ENCODE measurements at regions not wholly inside any gene's neighbourhood (a gene's known extent, or its start where the extent isn't known, plus 50 kb on each side); places are given as distances from the start of the nearest gene placed in this dataset.

DNA sequence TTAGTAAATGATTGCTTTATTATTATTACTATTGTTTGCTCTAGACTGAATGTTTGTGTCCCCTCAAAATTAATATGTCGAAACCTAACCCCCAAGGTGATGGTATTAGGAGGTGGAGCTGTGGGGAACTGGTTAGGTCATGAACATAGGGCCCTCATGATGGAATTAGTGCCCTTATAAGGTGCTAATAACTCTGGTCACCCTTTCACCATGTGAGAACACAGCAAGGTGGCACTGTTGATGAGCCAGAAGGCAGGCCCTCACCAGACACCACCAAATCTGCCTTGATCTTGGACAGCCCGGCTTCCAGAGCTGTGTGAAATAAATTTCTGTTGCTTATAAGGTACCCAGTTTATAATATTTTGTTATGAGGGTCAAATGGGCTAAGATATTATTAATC, 95.8 kb downstream of the BDNF start:
- Histone ChIP-seq H3K9me3 (ENCODE audit: control insufficient read depth in 4 of 4, insufficient read depth in 3 of 4, low read length in 3 of 4) (no peaks in the 10 kb centered on the region), H3K4me3 (no peak overlapping the region), H3K4me1 (ENCODE audit: control insufficient read depth in 5 of 5, insufficient read depth in 5 of 5, low read length in 5 of 5) (no peaks in the 10 kb centered on the region), H3K27me3 (ENCODE audit: control insufficient read depth in 3 of 3, insufficient read depth in 3 of 3, low read length in 2 of 3) (no peaks in the 10 kb centered on the region), H3K36me3 (ENCODE audit: control insufficient read depth in 4 of 4, insufficient read depth in 4 of 4, low read length in 4 of 4) (no peaks in the 10 kb centered on the region), H3K9ac (ENCODE audit: insufficient read depth in 1 of 2, low read length in 2 of 2) (no peak overlapping the region), H3K27ac (ENCODE audit: low read depth in 1 of 2, low read length in 1 of 2) (no peak overlapping the region)
- DNase-seq (no peak), ATAC-seq (ENCODE audit: insufficient read depth, low FRiP score) (no peak)
- TF ChIP-seq, protein P1, sequence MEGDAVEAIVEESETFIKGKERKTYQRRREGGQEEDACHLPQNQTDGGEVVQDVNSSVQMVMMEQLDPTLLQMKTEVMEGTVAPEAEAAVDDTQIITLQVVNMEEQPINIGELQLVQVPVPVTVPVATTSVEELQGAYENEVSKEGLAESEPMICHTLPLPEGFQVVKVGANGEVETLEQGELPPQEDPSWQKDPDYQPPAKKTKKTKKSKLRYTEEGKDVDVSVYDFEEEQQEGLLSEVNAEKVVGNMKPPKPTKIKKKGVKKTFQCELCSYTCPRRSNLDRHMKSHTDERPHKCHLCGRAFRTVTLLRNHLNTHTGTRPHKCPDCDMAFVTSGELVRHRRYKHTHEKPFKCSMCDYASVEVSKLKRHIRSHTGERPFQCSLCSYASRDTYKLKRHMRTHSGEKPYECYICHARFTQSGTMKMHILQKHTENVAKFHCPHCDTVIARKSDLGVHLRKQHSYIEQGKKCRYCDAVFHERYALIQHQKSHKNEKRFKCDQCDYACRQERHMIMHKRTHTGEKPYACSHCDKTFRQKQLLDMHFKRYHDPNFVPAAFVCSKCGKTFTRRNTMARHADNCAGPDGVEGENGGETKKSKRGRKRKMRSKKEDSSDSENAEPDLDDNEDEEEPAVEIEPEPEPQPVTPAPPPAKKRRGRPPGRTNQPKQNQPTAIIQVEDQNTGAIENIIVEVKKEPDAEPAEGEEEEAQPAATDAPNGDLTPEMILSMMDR (IDR thresholded peaks at IDR 0.05; ENCODE audit: control extremely low read depth, extremely low read depth), result no peak
- WGBS, 2 donors, result 88% methylated on average over 2 of the region's 2 CpGs

DNA sequence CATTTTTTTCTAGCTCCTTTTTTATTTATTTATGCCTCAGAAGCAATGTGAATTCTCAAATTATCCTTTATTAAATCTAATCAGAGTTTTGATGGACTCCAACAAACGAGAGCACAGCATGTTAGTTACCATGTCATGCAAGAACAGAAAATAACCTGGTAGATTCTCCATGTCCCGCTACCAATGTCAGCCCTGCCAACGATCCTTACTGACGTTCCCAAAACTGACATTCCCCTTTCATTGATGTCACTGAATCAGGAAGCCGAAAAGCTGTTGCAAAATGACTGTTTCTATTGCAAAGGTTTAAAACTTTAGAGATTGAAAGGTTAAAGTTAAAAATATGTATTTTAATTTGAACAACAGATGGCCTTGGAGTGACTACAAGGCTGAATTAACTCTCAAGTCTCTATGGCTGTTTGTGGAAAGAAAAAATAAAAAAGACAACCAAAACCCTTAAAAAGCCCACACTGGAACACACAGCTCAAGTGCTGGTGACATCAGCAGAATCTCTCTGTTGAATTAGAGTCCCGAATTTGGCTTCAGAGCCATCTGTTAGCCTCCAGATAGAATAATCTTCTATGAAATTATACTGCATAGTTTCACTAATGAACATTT, 96.8 kb downstream of the BDNF start:
- no peak for ATAC-seq (ENCODE audit: insufficient read depth, low FRiP score)
- Histone ChIP-seq H3K9ac (ENCODE audit: insufficient read depth in 1 of 2, low read length in 2 of 2) (no peak overlapping the region), H3K4me1 (ENCODE audit: control insufficient read depth in 5 of 5, insufficient read depth in 5 of 5, low read length in 5 of 5) (no peaks in the 10 kb centered on the region), H3K27ac (ENCODE audit: low read depth in 1 of 2, low read length in 1 of 2) (no peak overlapping the region), H3K27me3 (ENCODE audit: control insufficient read depth in 3 of 3, insufficient read depth in 3 of 3, low read length in 2 of 3) (no peaks in the 10 kb centered on the region), H3K4me3 (no peak overlapping the region), H3K9me3 (ENCODE audit: control insufficient read depth in 4 of 4, insufficient read depth in 3 of 4, low read length in 3 of 4) (no peaks in the 10 kb centered on the region), H3K36me3 (ENCODE audit: control insufficient read depth in 4 of 4, insufficient read depth in 4 of 4, low read length in 4 of 4) (no peaks in the 10 kb centered on the region)
- 83 to 85% methylated on average over 6 of the region's 6 CpGs for WGBS, 2 donors
- DNase-seq, result no peak
- TF ChIP-seq, protein P1 (IDR thresholded peaks at IDR 0.05; ENCODE audit: control extremely low read depth, extremely low read depth), result no peak

DNA sequence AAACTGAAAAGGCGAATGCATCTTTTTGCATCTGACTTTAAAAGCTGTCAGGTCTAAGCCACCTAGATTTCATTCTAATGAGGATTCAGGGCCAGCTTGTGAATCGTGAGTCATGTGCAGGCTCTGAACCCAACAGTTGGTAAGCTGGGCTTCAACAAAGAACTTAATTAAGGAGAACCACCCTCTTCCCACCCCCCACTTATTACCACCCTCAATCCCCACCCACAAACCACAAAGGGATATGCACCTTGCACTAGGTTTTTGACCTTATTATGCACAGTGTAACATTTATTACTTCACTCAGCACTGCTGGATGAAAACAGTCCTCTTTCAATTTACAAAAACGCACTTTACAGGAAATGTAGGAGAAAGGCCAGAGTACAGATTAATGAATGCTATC, 94.1 kb upstream of the LIN7C start:
- H3K4me3 ChIP-seq, result no peak overlapping the region
- ATAC-seq (ENCODE audit: insufficient read depth, low FRiP score), result no peak
- H3K9me3 ChIP-seq (ENCODE audit: control insufficient read depth in 4 of 4, insufficient read depth in 3 of 4, low read length in 3 of 4), result peaks cover 0 to 3% (median 0%) of the 10 kb centered on the region in 4 donors
- TF ChIP-seq, protein P1 (IDR thresholded peaks at IDR 0.05; ENCODE audit: control extremely low read depth, extremely low read depth), result no peak
- no peaks in the 10 kb centered on the region for H3K4me1 ChIP-seq (ENCODE audit: control insufficient read depth in 5 of 5, insufficient read depth in 5 of 5, low read length in 5 of 5)
- no peaks in the 10 kb centered on the region for H3K36me3 ChIP-seq (ENCODE audit: control insufficient read depth in 4 of 4, insufficient read depth in 4 of 4, low read length in 4 of 4)
- H3K9ac ChIP-seq (ENCODE audit: insufficient read depth in 1 of 2, low read length in 2 of 2), result no peak overlapping the region
- no peaks in the 10 kb centered on the region for H3K27me3 ChIP-seq (ENCODE audit: control insufficient read depth in 3 of 3, insufficient read depth in 3 of 3, low read length in 2 of 3)
- 84 to 85% methylated on average over 3 of the region's 3 CpGs for WGBS, 2 donors
- no peak overlapping the region for H3K27ac ChIP-seq (ENCODE audit: low read depth in 1 of 2, low read length in 1 of 2)
- no peak for DNase-seq

DNA sequence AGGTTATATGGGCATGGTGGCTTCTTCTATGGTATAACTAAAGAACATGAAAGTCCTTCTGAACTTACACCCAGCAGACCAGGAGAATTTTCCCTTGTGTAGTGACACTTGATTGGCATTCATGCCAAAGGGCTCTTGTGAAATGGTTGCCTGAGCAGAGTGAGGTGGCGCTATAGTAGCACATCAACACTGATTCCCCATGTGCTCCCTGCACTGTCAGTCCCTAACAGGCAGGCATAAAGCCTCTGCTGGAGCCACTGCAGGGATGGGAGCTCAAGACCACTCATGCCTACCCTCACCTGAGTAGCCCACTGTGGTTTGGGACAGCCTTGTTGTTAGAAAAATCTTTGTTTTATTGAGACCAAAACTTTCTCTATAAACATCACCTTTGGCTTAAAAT, 92.6 kb upstream of the LIN7C start:
- WGBS, 2 donors, result 54 to 77% methylated on average over 1 of the region's 1 CpG
- Histone ChIP-seq H3K4me1 (ENCODE audit: control insufficient read depth in 5 of 5, insufficient read depth in 5 of 5, low read length in 5 of 5) (no peaks in the 10 kb centered on the region), H3K4me3 (no peak overlapping the region), H3K27ac (ENCODE audit: low read depth in 1 of 2, low read length in 1 of 2) (no peak overlapping the region), H3K9me3 (ENCODE audit: control insufficient read depth in 4 of 4, insufficient read depth in 3 of 4, low read length in 3 of 4) (peaks cover 0 to 3% (median 0%) of the 10 kb centered on the region in 4 donors), H3K9ac (ENCODE audit: insufficient read depth in 1 of 2, low read length in 2 of 2) (no peak overlapping the region), H3K36me3 (ENCODE audit: control insufficient read depth in 4 of 4, insufficient read depth in 4 of 4, low read length in 4 of 4) (no peaks in the 10 kb centered on the region), H3K27me3 (ENCODE audit: control insufficient read depth in 3 of 3, insufficient read depth in 3 of 3, low read length in 2 of 3) (no peaks in the 10 kb centered on the region)
- TF ChIP-seq, protein P1 (IDR thresholded peaks at IDR 0.05; ENCODE audit: control extremely low read depth, extremely low read depth), result no peak
- ATAC-seq (ENCODE audit: insufficient read depth, low FRiP score), result no peak
- DNase-seq, result no peak

Data from lung (tissue), 11 donors.